ENCODE measurements at regions not wholly inside any gene's neighbourhood (a gene's known extent, or its start where the extent isn't known, plus 50 kb on each side); places are given as distances from the start of the nearest gene placed in this dataset.
"Not testable (repeated sequence)": the region's sequence is repeated elsewhere in the genome, so short reads cannot be mapped to it uniquely, and the experiment has no call there.

- no peak for DNase-seq
These were observed 1091.8 kb upstream of the SLIT2 start for GRCh38 chr4:19159874-19160273.

- DNase-seq, result no peak
These were observed 1093.4 kb upstream of the SLIT2 start for GRCh38 chr4:19158107-19158809.

GRCh38 chr4:19156786-19157185 is 1094.9 kb upstream of the SLIT2 start:
- no peak for DNase-seq

- DNase-seq, result no peak
These were observed 1096.1 kb upstream of the SLIT2 start for GRCh38 chr4:19155568-19155967.

GRCh38 chr4:19154267-19154666 is 1097.4 kb upstream of the SLIT2 start:
- DNase-seq, result not testable (repeated sequence)

DNA sequence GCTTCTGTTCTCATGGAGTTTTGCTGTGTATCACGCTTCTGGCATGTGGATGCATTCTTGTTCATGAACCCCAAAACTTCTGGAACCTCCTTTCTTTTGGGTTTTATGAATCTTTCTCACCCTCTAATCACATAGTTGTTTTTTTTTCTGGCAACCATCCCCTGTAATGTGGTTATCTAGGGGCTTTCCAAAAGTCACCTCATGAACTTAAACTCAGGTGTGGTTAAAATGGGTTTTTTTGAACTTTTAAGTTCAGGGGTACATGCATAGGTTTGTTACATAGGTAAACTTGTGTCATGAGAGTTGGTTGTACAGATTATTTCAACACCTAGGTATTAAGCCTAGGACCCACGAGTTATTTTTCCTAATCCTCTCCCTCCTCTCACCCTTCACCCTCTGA is 1099.4 kb upstream of the SLIT2 start:
- no peak for DNase-seq

DNA sequence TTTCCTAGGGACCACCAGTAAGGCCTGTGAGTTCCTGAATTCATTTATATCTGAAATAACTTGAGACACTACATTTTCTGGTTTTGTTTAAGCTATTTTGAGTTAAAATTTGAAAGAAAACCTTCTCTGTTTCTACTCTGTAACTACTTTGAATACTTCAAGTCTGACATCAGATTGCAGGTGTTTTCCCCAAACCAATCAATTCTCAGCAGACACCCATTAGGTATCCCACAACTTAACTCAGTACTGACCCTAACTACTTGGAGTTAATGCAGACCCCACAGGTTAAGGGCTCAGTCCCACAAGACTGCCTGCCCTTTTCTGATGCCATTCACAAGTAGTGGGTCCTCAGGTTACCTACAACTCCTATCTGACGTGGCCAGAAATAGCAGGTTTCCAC is 1100.0 kb upstream of the SLIT2 start:
- no peak for DNase-seq

DNA sequence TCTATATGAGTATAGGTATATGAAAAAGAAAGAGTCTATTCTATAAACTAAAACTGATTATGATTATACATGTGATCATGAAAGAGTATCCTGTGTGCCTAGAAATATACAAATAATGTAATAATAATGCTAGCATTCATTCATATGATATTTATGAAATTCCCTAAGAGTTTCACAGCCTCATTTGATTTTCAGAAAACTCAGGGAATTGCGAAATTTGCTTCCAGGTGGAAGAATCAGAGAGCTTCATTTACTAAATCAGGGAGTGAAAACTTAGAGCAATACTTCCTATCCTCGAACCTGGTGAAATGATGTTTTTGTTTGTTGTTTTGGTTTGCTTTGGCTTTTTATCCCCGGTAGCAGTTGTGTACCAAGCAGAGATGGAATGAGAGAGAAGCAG is 1105.7 kb upstream of the SLIT2 start:
- DNase-seq, result no peak

GRCh38 chr4:19135895-19136633 is 1114.5 kb upstream of the LCORL start:
- no peak for DNase-seq

DNA sequence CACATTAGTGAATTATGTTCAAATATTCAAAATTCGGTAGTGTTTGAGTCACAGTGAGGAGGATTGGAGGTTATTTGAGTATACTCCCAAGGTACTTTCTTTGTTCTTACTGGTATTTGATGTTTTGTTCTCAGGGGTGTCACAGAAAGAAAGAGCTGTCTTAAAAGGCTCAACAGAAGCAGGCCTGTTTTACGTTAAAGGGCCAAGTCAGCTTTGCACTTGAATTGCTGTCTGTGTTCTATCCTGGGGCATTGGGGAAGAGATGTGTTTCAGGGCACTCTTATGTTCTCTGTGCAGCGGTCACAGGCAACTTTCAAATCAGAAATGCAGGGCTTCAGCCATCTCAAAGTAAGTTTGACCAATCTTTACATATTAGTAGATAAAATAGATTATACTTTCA is 1113.1 kb upstream of the LCORL start:
- DNase-seq, result no peak

DNA sequence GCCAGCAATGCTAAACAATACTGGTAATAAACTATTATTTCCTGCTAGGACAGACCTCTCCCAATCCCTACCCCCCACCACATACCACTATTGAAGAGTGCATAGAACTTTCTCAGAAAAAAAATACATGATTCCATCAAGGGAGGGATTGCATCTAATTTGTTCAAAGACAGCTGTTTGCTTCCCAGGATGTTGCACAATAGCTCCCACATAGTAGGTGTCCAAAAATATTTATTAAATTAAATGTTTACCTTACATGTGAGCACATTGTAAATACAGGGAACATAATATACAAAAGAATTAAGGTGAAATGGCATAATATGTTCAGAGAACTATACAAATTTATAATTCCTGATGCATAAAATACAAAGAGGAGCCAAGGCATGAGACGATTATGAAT is 1111.8 kb upstream of the LCORL start:
- no peak for DNase-seq

DNA sequence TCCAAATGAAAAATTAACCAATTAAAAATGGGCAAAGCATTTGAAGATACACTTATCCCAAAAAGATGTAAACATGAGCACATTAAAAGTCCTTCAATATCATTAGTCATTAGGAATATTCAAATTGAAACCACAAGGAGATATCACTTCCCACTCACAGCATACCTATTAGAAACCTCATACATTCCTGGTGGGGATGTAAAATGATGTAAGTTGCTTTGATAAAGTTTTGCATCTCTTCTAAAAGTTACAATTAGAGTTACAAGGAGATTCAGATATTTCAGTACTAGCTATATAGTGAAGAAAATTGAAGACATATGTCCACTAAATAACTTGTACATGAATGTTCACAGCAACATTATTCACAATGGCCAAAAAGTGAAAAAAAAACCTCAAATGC is 1109.3 kb upstream of the LCORL start:
- DNase-seq, result peak in 1 of 3 donors; percentile 45

DNA sequence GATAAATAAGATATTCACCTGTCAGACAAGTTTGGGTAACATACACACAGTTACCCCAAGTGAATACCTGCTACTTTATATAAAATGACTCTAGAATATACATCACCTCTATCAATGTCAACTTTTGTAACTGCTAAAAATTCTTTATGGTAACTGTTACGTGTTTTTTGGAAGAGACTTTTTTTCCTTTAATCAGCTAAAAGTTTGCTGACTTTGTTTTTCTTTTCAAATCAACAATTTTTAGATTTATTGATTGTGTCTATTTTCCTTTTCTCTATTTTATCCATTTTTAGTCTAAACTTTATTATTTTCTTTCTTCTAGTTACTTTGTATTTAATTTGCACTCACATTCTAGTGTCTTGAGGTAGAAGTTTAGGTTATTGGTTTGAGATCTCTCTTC is 1106.6 kb upstream of the LCORL start:
- DNase-seq, result no peak

GRCh38 chr4:19126903-19127302 is 1105.3 kb upstream of the LCORL start:
- no peak for DNase-seq

DNA sequence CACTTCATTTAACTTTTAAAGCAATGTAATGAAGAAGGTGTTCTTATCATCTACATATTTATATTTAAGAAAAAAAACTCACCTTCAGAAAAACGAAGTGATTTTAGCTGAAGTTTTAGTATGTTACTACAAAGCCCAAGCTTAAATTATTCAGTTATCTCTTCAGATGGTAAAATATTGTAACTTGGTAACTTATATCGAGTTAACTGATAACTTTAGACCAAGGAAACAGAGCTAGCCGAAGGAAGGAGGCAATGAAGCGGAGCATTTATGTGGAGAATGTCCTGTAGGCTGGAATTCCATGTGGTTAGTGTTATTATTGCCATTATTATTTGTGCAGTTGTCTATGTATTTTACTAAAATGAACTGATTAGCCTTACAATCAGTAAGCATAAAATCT is 1102.1 kb upstream of the LCORL start:
- no peak for DNase-seq

DNA sequence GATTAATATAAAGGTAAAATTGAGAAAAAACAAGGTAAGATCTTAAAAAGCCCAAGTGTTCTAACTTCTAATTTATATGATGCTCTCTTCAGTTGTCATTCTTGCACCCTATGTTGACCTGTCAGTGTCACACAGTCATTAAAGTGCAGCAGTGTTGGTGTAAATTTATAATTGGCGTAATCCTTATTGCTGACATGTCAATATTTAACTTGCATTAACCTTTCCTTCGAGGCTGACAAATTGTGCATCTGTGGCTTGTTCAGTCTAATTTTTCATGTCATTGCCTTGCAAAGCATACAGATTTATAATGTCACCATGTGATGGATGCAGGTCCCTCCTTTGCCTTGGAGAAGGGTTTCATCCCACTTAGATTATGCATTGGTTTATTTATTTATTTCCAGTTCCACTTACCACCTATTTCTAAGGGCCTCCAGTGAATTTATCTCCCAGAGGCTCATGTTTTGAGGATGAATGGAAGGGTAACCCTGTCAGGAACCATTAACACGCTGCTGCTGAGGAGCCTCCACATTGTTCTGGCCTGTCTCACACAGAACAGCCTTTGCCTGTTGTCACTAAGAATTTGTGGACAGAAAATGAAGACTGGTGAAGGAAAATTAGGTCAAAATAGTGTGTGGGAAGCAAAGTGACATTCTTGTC is 1098.5 kb upstream of the LCORL start:
- DNase-seq, result no peak

DNA sequence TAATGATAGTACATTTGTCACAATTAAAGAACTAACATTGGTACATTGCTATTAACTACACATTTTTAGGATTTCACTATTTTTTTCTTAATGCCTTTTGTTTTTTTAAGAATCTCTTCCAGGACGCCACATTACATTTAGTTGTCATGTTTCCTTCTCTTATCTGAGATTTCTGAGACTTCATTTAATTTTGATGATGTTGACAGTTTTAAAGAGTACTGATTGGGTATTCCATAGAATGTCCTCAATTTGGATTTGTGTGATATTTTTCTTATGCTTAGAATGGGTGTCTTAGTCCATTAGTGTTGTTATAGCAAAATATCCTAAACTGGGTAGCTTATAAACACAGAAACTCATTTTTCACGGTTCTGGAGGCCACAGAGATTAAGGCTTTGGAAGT is 1095.5 kb upstream of the LCORL start:
- DNase-seq, result no peak

GRCh38 chr4:19104176-19104575 is 1082.6 kb upstream of the LCORL start:
- no peak for DNase-seq

- no peak for DNase-seq
These were observed 1074.0 kb upstream of the LCORL start for GRCh38 chr4:19095491-19096046.

- no peak for DNase-seq
These were observed 1072.4 kb upstream of the LCORL start for GRCh38 chr4:19093951-19094350.

- no peak for DNase-seq
These were observed 1071.2 kb upstream of the LCORL start for GRCh38 chr4:19092797-19093196.

- no peak for DNase-seq
These were observed 1052.5 kb upstream of the LCORL start for GRCh38 chr4:19074036-19074435.

DNA sequence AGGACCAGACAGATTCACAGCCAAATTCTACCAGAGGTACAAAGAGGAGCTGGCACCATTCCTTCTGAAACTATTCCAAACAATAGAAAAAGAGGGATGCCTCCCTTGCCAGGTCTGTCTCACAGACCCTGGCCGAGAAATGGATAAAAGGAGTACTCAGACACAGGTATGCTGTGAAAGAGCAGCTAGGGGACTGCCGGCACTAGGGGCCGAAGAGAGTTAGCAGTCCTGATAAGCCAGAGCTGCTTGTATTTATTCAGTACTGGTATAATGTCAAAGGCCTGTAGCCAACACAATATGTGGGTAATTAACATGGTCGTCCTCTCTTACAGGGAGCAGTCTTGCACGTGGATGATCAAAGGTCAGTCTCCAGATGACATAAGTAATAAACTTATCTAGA is 1042.1 kb upstream of the LCORL start:
- DNase-seq, result no peak
